Glomerular visceral epithelial cell (primary cell): ENCODE measurements at regions not wholly inside any gene's neighbourhood (a gene's known extent, or its start where the extent isn't known, plus 50 kb on each side); places are given as distances from the start of the nearest gene placed in this dataset.
"Not testable (repeated sequence)": the region's sequence is repeated elsewhere in the genome, so short reads cannot be mapped to it uniquely, and the experiment has no call there.

Experiments used
- DNase-seq: peaks from one replicate; pipeline ENCODE4 v3.0.0-alpha.2; 2016; ENCODE audit errors: extremely low spot score

- DNase-seq = no peak
These were observed 183.1 kb upstream of the PRSS58 start for GRCh38 chr7:142440906-142441411.

GRCh38 chr7:142440219-142440905, 182.5 kb upstream of the PRSS58 start:
- peak; percentile 71 for DNase-seq

- DNase-seq = no peak
These were observed 181.9 kb upstream of the PRSS58 start for GRCh38 chr7:142439739-142440138.

DNA sequence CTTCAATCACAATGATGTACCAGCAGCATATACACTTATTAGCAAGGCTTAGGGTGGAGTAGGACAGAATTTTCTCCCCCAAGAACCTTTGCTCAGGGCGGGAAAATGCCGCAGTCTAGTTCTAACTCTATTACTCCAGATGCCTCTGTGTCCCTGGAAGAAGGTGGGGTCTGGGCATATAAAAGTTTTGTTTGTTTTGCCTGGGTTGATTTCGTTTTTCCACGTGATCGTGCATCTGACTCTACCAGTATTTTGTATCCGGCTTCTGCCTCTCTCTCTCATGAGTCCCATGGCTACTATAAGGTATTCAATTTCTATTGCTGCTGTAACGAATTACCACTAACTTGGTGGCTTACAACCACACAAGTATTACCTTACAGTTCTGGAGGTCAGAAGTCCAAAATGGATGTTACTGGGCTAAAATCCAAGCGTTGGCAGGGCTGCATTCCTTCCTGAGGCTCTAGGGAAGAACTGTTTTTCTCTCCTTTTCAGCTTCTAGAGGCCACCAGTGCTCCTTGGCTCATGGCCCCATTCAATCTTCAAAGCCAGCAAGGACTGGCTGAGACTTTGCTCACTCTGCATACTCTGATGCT, 181.2 kb upstream of the PRSS58 start:
- DNase-seq = no peak

DNA sequence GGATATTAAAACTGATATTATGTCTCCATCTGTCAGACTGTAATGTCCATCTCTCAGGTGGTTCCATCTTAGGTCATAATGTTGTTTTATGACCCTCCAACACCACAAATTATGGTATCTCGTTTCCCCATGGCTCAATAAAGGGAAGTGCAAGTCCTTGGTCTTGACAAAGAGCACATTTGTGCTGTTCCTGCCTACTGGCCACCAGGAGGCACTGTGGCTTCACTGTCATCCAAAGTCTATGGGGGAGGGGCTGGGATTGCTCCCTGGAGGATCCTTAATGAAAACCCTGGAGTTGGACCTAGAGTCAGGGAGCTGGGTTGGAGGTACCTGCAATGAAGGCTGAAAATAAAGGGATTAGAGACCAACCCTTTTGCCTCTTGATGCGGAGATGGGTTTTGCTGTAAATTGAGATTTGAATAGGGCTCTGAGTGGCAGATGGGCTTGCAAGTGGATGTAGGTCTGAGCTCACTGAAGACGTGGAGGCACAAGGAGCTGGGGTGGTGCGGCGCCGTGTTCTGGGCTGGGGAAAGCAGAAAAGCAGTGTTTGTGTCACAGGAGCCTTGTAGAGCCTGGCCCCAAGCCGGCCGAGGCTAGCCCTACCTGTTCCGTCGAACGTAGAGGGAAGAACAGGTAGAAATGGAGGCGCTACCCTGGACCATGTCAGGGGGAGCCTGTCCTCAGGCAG, 180.5 kb upstream of the PRSS58 start:
- DNase-seq = peak; percentile 12

- no peak for DNase-seq
These were observed 179.9 kb upstream of the PRSS58 start for GRCh38 chr7:142437741-142438140.

- peak; percentile 9 for DNase-seq
These were observed 178.7 kb upstream of the PRSS58 start for GRCh38 chr7:142436601-142437000.

GRCh38 chr7:142435606-142436005, 177.7 kb upstream of the PRSS58 start:
- DNase-seq = not testable (repeated sequence)

DNA sequence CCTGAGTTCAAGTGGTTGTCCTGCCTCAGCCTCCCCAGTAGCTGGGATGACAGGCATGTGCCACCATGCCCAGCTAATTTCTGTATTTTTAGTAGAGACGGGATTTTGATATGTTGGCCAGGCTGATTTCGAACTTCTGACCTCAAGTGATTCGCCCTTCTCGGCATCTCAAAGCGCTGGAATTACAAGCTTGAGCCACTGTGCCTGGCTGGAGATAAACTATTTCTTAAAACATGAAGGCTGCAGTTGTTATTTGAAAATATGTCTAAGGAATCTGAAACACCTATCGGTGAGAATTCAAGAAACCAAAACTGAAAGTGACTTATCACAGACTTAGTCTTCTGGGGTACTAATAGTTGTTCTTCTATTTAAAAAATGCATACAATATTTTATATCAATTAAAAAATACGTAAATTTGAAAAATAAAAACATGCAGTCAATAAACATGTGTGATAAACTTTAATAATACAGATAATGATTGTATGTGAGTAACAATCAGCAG, 176.9 kb upstream of the PRSS58 start:
- DNase-seq = no peak

- not testable (repeated sequence) for DNase-seq
These were observed 176.3 kb upstream of the PRSS58 start for GRCh38 chr7:142434133-142434532.

GRCh38 chr7:142432377-142432776, 174.5 kb upstream of the PRSS58 start:
- DNase-seq = no peak

DNA sequence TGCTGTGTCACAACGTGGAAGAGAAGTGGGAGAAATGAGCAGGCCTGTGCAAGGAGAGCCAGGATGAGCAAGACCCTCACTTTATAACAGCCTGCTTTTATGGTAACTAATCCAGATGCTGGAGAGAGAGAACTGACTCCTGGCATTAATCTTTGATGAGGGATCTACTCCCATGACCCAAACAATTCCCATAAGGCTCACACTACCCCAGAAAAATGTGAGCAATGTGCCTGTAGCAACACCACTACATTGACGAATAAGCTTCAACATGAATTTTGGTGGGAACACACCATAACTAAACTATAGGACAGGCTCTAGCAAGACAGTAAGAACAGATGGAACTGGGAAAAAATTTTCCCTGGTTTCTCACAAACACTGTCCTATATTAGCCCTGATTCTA, 173.6 kb upstream of the PRSS58 start:
- no peak for DNase-seq

GRCh38 chr7:142428094-142428493, 170.2 kb upstream of the PRSS58 start:
- no peak for DNase-seq

DNA sequence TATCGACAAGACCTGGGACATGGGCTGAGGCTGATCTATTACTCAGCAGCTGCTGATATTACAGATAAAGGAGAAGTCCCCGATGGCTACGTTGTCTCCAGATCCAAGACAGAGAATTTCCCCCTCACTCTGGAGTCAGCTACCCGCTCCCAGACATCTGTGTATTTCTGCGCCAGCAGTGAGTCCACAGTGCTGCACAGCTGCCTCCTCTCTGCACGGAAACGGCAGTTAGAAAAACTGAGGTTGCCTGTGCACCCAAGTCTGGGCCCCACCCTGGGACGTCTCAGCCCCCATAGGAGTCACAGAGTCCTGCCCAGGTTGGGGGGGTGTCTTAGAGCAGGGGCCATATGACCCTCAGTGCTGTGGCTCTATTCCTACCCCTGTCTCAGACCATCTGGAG, 167.4 kb upstream of the PRSS58 start:
- DNase-seq = no peak

- DNase-seq = no peak
These were observed 164.8 kb upstream of the PRSS58 start for GRCh38 chr7:142422621-142423020.

DNA sequence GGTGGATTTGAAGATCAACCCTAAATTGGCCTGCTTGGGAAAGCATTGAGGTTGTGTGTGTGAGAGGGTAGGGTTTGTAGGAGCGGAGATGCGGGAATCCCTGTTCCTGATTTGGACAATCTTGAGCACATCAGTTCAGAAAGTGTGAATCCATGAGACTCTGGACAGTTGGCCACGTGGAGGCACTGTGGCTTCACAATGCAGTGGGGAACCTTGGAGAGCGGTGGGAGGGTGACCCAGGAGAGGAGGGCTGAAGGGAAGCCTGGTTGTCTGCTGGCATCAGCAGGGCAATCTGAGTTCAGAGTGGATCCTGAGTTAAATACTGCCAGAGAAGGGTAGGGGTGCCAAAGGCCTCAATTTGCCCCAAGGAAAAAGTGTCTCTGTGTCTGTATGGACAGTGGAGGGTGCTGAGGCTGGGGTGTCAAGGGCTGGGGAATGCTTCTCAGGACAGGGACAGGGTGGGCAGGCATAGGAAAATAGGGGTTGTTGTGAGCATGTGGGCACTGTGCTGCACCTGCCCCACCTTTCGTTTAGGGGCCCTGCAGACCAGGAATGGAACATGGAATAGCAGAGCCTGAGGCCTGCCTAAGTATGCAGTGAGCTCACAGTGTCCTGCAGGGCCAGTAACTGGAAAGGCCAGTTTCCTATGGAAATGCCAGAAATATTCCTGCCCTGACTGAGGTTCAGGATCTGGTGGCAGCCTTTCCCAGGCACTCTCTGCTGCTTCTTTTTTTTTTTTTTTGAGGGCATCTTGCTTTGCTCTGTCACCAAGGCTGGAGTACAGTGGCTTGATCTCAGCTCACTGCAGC, 162.9 kb upstream of the PRSS58 start:
- peak; percentile 20 for DNase-seq

- DNase-seq = no peak
These were observed 160.5 kb upstream of the PRSS58 start for GRCh38 chr7:142418326-142418725.

DNA sequence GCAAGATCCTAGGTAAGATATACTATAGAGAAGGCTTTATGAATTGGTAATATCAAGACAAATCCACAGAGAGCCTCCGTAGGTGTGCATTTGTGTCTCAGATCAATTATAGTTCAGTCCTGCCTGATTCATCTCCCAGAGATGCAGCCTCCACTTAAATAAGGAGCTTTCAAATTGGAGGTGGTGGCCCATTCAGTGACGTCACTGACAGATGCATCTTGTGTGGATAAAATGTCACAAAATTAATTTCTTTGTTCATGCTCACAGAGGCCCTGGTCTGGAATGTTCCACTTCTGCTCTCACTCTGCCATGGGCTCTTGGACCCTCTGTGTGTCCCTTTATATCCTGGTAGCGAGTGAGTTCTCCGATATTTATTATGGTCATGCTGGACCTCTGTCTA, 157.1 kb upstream of the PRSS58 start:
- no peak for DNase-seq

DNA sequence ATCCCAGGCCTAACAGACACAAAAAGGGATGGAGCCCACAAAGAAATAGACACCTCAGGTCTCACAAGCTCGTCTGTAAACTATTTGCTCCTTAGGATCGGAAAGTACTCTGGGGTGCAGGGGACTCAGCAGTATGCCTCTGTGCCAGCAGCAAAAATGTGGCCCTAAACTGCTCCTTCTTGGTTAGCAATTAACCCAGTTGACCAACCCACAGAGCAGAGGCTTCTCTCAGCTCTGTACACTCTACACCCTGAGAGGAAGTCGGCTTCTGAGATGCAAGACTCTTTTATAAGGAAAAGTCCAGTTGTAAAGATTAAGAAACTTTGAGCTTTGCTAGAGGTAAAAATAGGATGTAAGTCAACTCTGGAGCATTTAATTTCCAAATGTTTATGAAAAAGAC, 156.3 kb upstream of the PRSS58 start:
- peak; percentile 12 for DNase-seq

DNA sequence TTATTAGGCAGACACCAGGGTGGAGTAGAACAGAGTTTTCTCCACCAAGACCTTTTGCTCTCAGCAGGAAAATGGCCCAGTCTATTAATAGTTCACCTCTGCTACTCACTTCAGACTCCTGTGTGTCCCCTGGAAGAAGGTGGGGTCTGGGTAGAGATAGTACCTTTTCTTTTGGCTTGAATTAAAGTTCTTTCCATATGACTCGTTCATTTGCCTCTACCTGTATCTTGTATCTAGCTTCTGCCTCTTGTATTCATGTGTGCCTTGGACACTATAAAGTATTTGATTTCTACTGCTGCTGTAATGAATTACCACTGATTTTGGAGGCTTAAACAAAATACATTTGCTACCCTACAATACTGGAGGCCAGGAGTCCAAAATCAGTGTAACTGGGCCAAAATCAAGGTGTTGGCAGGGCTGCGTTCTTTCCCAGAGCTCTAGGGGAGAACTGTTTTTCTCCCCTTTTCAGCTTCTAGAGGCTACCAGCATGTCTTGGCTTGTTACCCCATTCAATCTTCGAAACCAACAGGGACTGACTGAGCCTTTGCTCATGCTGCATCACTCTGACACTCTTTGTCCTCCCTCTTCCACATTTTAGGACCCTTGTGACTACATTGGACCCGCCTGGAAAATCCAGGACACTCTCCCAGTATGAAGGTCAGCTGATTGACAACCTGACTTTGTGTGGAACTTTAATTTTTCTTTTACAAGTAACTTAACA, 155.6 kb upstream of the PRSS58 start:
- no peak for DNase-seq

GRCh38 chr7:142412551-142413193, 154.8 kb upstream of the PRSS58 start:
- DNase-seq = peak; percentile 37
